ENCODE measurements at regions not wholly inside any gene's neighbourhood (a gene's known extent, or its start where the extent isn't known, plus 50 kb on each side); places are given as distances from the start of the nearest gene placed in this dataset.

- no peak overlapping the region for H3K4me3 ChIP-seq (replicated peaks; ENCODE audit: low read depth, low read length)
- TF ChIP-seq, protein P1, sequence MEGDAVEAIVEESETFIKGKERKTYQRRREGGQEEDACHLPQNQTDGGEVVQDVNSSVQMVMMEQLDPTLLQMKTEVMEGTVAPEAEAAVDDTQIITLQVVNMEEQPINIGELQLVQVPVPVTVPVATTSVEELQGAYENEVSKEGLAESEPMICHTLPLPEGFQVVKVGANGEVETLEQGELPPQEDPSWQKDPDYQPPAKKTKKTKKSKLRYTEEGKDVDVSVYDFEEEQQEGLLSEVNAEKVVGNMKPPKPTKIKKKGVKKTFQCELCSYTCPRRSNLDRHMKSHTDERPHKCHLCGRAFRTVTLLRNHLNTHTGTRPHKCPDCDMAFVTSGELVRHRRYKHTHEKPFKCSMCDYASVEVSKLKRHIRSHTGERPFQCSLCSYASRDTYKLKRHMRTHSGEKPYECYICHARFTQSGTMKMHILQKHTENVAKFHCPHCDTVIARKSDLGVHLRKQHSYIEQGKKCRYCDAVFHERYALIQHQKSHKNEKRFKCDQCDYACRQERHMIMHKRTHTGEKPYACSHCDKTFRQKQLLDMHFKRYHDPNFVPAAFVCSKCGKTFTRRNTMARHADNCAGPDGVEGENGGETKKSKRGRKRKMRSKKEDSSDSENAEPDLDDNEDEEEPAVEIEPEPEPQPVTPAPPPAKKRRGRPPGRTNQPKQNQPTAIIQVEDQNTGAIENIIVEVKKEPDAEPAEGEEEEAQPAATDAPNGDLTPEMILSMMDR (IDR thresholded peaks at IDR 0.05; ENCODE audit: low read depth, low read length, missing control alignments) = no peak
These were observed 228.1 kb downstream of the KCNC2 start for GRCh38 chr12:74981541-74981940.

GRCh38 chr12:74983917-74984316 is 225.7 kb downstream of the KCNC2 start:
- H3K4me3 ChIP-seq (replicated peaks; ENCODE audit: low read depth, low read length) = no peak overlapping the region
- no peak for DNase-seq (ENCODE audit: extremely low read depth, low read depth)
- TF ChIP-seq, protein P1 (IDR thresholded peaks at IDR 0.05; ENCODE audit: low read depth, low read length, missing control alignments) = no peak

More at GRCh38 chr12:74981541-74981940, 228.1 kb downstream of the KCNC2 start:
- no peak for DNase-seq (ENCODE audit: extremely low read depth, low read depth)

- H3K4me3 ChIP-seq (replicated peaks; ENCODE audit: low read depth, low read length) = no peak overlapping the region
- TF ChIP-seq, protein P1 (IDR thresholded peaks at IDR 0.05; ENCODE audit: low read depth, low read length, missing control alignments) = no peak
- no peak for DNase-seq (ENCODE audit: extremely low read depth, low read depth)
These were observed 225.0 kb downstream of the KCNC2 start for GRCh38 chr12:74984631-74985030.

DNA sequence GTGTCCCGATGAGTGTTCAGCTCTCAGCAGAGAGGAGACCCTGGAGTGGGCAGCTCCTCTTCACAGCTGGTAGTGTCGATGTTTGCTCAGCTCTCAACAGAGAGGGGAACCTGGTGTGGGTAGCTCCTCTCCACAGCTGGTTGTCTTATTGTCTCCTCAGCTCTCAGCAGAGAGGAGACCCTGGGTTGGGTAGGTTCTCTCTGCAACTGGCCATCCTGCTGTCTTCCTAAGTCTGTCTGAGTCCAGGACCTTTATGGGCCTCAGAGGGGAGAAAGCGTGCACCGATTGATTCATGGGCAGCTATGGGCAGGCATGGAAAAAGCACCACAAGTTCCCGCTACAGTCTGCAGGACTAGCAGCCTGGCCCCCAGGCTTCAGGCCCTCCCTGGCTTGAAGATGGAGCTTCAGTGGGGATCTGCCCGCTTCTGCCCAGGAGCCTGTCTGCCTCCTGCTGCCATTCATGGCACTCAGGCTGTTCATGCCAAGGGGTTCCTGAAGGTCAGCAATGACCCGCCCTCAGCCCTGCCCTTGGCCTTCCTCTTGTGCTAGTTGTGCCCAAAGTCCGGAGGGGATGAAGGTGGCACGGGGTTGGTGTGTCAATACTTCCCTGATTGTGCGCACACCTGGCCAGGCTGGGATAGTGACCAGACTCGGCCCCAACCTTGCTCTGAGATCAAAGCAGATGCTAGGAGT is 224.2 kb downstream of the KCNC2 start:
- H3K4me3 ChIP-seq (replicated peaks; ENCODE audit: low read depth, low read length) = no peak overlapping the region
- no peak for DNase-seq (ENCODE audit: extremely low read depth, low read depth)
- TF ChIP-seq, protein P1 (IDR thresholded peaks at IDR 0.05; ENCODE audit: low read depth, low read length, missing control alignments) = no peak

DNA sequence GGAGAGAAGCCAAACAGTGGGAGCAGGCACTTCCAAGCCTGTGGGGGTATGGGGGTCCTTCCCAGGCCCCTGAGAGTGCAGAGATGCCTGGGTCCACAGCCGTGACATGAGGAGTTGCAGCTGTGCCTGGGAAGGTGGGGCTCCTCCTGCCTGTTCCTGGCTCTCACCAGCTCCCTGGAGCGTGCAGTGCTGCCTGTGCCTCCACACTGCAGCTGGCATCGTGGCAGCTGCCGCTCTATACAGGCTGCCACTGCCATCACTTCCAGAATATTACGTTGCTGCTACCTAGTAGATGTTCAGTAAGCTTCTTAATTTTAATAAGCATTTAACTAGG is 223.7 kb downstream of the KCNC2 start:
- TF ChIP-seq, protein P1 (IDR thresholded peaks at IDR 0.05; ENCODE audit: low read depth, low read length, missing control alignments) = no peak
- DNase-seq (ENCODE audit: extremely low read depth, low read depth) = no peak

GRCh38 chr12:74988156-74988555 is 221.5 kb downstream of the KCNC2 start:
- H3K4me3 ChIP-seq (replicated peaks; ENCODE audit: low read depth, low read length) = no peak overlapping the region
- no peak for DNase-seq (ENCODE audit: extremely low read depth, low read depth)
- TF ChIP-seq, protein P1 (IDR thresholded peaks at IDR 0.05; ENCODE audit: low read depth, low read length, missing control alignments) = no peak

More for the DNA sequence above, 223.7 kb downstream of the KCNC2 start:
- H3K4me3 ChIP-seq (replicated peaks; ENCODE audit: low read depth, low read length) = no peak overlapping the region
